ENCODE measurements at regions not wholly inside any gene's neighbourhood (a gene's known extent, or its start where the extent isn't known, plus 50 kb on each side); places are given as distances from the start of the nearest gene placed in this dataset.

GRCh38 chr2:195257979-195258378 lies 399.0 kb upstream of the SLC39A10 start (continued):
- TF ChIP-seq SYNCRIP (IDR thresholded peaks at IDR 0.05; ENCODE audit: insufficient read depth, low read depth, low read length) = no peak
- TF ChIP-seq ISL2 (CRISPR knock-in tag; IDR thresholded peaks at IDR 0.05) = no peak
- TF ChIP-seq NCOA1 (CRISPR knock-in tag; IDR thresholded peaks at IDR 0.05) = no peak
- TF ChIP-seq ZEB1 (IDR thresholded peaks at IDR 0.05; ENCODE audit: insufficient replicate concordance, low read depth) = no peak
- no peak for TF ChIP-seq ZNF235 (CRISPR knock-in tag; IDR thresholded peaks at IDR 0.05; ENCODE audit: borderline replicate concordance)

- Histone ChIP-seq H3K27ac (ENCODE audit: extremely low read length, insufficient read depth, low read length) (no peak overlapping the region), H2AFZ (ENCODE audit: low read length) (no peak overlapping the region), H3K36me3 (replicated peaks in 1 of 2; ENCODE audit: control insufficient read depth in 1 of 2, insufficient read depth in 2 of 2, low read length in 2 of 2) (no peaks in the 10 kb centered on the region), H3K79me2 (ENCODE audit: insufficient read depth, low read length) (no peaks in the 10 kb centered on the region), H3K4me2 (ENCODE audit: low read depth, low read length) (no peak overlapping the region), H3K27me3 (ENCODE audit: control insufficient read depth in 1 of 2, insufficient read depth in 2 of 2, low read length in 2 of 2) (no peaks in the 10 kb centered on the region), H3K4me3 (replicated peaks in 1 of 3; ENCODE audit: insufficient read depth in 1 of 3, low read depth in 2 of 3, low read length in 3 of 3) (no peak overlapping the region), H3K9me3 (ENCODE audit: low read length) (peaks cover 73% of the 10 kb centered on the region), H3K4me1 (ENCODE audit: insufficient read depth, low read length) (no peaks in the 10 kb centered on the region), H4K20me1 (ENCODE audit: insufficient read depth, low read length) (no peaks in the 10 kb centered on the region), H3K9ac (ENCODE audit: insufficient read depth, low read depth, low read length) (no peak overlapping the region)
- no peak for DNase-seq (ENCODE audit: low spot score)
- intact Hi-C loops (cut with micrococcal nuclease; ENCODE audit: unreplicated experiment) = no loop called here
- no peak for ATAC-seq
- CTCF ChIA-PET (ENCODE audit: low intra/inter-chr PET ratio, low total read pairs) = no interaction called here
- no TSS peak for BruUV-seq (replicated peaks)
- in situ Hi-C loops (cut with HindIII; ENCODE audit: extremely low pct_ligation_motif_present, low pct_unique_long_range_greater_than_20kb) = no loop called here
- 11% methylated on average over 3 of the region's 3 CpGs for WGBS (ENCODE audit: low lambda C conversion rate)
- TF ChIP-seq PAXIP1 (CRISPR knock-in tag; conservative IDR thresholded peaks at IDR 0.05) (no peak), PCBP2 (optimal IDR thresholded peaks at IDR 0.05; ENCODE audit: low read depth, low read length, poor library complexity, severe bottlenecking) (no peak), CENPT (CRISPR knock-in tag; IDR thresholded peaks at IDR 0.05; ENCODE audit: low read depth) (no peak), PBX3 (CRISPR knock-in tag; IDR thresholded peaks at IDR 0.05; ENCODE audit: borderline replicate concordance) (no peak), ZNF180 (CRISPR knock-in tag; IDR thresholded peaks at IDR 0.05; ENCODE audit: borderline replicate concordance, low read depth) (no peak), SUZ12 (IDR thresholded peaks at IDR 0.05; ENCODE audit: low read depth, low read length) (no peak), MTA3 (CRISPR knock-in tag; IDR thresholded peaks at IDR 0.05) (no peak), BORCS8-MEF2B (CRISPR knock-in tag; IDR thresholded peaks at IDR 0.05) (no peak), DMAP1 (CRISPR knock-in tag; IDR thresholded peaks at IDR 0.05) (no peak)
- no peak for FAIRE-seq
- POLR2A ChIA-PET = no interaction called here
Measured at GRCh38 chr2:195252018-195252417, 405.0 kb upstream of the SLC39A10 start.
